MCF 10A (cell line): ENCODE measurements at regions not wholly inside any gene's neighbourhood (a gene's known extent, or its start where the extent isn't known, plus 50 kb on each side); places are given as distances from the start of the nearest gene placed in this dataset.
"Not testable (repeated sequence)": the region's sequence is repeated elsewhere in the genome, so short reads cannot be mapped to it uniquely, and the experiment has no call there.

ENCODE experiments used
- BruUV-seq: library from RNA; stranded (reverse); fragments of 400-500 nt; replicated peaks from 2 replicates; lab custom pipeline; 2021; lab: Mats Ljungman, UMichigan
- CTCF ChIA-PET: fragments of 300-600 bp; sonication (Branson Sonifier 250); formaldehyde crosslinking; extraction: SDS; loops from one replicate; lab custom pipeline; 2021; ENCODE audit warnings: antibody characterized with exemption, inconsistent platforms; lab: Yijun Ruan, JAX
- POLR2A ChIA-PET: fragments of 300-600, 350-650 bp; sonication (Branson Sonifier 250); formaldehyde crosslinking; extraction: SDS; loops from one replicate; lab custom pipeline; 2020; ENCODE audit warnings: antibody characterized with exemption, inconsistent platforms; lab: Yijun Ruan, JAX
- DNase-seq: peaks from one replicate; pipeline ENCODE4 v3.0.0-alpha.2; 2018; ENCODE audit not compliant: unreplicated experiment
- H3K27ac Mint-ChIP-seq: one replicate; pipeline ENCODE4 v1.8.0; 2022; ENCODE audit warnings: mild to moderate bottlenecking, low read depth, mixed read lengths; ENCODE audit not compliant: unreplicated experiment
- H3K27me3 Mint-ChIP-seq: one replicate; pipeline ENCODE4 v1.8.0; 2022; ENCODE audit warnings: mixed read lengths; ENCODE audit not compliant: insufficient read depth, unreplicated experiment
- H3K36me3 Mint-ChIP-seq: one replicate; pipeline ENCODE4 v1.8.0; 2022; ENCODE audit warnings: mild to moderate bottlenecking, moderate library complexity, mixed read lengths; ENCODE audit not compliant: insufficient read depth, unreplicated experiment
- H3K4me1 Mint-ChIP-seq: one replicate; pipeline ENCODE4 v1.8.0; 2022; ENCODE audit warnings: mixed read lengths; ENCODE audit not compliant: insufficient read depth, unreplicated experiment
- H3K4me3 Mint-ChIP-seq: one replicate; pipeline ENCODE4 v1.8.0; 2022; ENCODE audit warnings: mild to moderate bottlenecking, moderate library complexity, mixed read lengths; ENCODE audit not compliant: unreplicated experiment
- H3K9me3 Mint-ChIP-seq: one replicate; pipeline ENCODE4 v1.8.0; 2022; ENCODE audit warnings: mixed read lengths; ENCODE audit not compliant: unreplicated experiment
- CTCF ChIP-seq: fragments of 200-600 bp; IDR thresholded peaks from one replicate; pipeline ENCODE4 v1.8.0; 2022; ENCODE audit warnings: antibody characterized with exemption, mild to moderate bottlenecking; ENCODE audit not compliant: unreplicated experiment
- intact Hi-C: fragments of 100-400 bp; cut with micrococcal nuclease; formaldehyde crosslinking; loops from 2 replicates; pipeline ENCODE4 v1.14.1; 2022

GRCh38 chr7:79515358-79515757 lies 61.9 kb upstream of the MAGI2 start:
- Mint-ChIP-seq H3K4me1 (no peaks in the 10 kb centered on the region), H3K9me3 (no peaks in the 10 kb centered on the region), H3K36me3 (no peaks in the 10 kb centered on the region), H3K27ac (no peak overlapping the region), H3K4me3 (no peak overlapping the region), H3K27me3 (peaks cover 31% of the 10 kb centered on the region)
- ChIA-PET CTCF (no interaction called here), POLR2A (no interaction called here)
- BruUV-seq = no TSS peak
- TF ChIP-seq CTCF = no peak
- intact Hi-C loops = no loop called here
- no peak for DNase-seq

- no peak for TF ChIP-seq CTCF
- BruUV-seq = no TSS peak
- Mint-ChIP-seq H3K27me3 (peaks cover 48% of the 10 kb centered on the region), H3K9me3 (no peaks in the 10 kb centered on the region), H3K27ac (no peak overlapping the region), H3K4me3 (no peak overlapping the region), H3K4me1 (no peaks in the 10 kb centered on the region), H3K36me3 (no peaks in the 10 kb centered on the region)
- ChIA-PET CTCF (no interaction called here), POLR2A (no interaction called here)
- no peak for DNase-seq
- intact Hi-C loops = no loop called here
These were observed 59.8 kb upstream of the MAGI2 start for GRCh38 chr7:79513261-79513660.

GRCh38 chr7:79512261-79512660 lies 58.8 kb upstream of the MAGI2 start:
- Mint-ChIP-seq H3K4me1 (no peaks in the 10 kb centered on the region), H3K4me3 (no peak overlapping the region), H3K27me3 (peaks cover 48% of the 10 kb centered on the region), H3K9me3 (no peaks in the 10 kb centered on the region), H3K27ac (no peak overlapping the region), H3K36me3 (no peaks in the 10 kb centered on the region)
- no peak for TF ChIP-seq CTCF
- DNase-seq = no peak
- intact Hi-C loops = no loop called here
- CTCF ChIA-PET = interaction anchor here (0.6 kb wide), 1 partner anchor 1538 kb away, joined by 3 read pairs; no protein-coding TSS in a partner anchor
- no TSS peak for BruUV-seq
- POLR2A ChIA-PET = no interaction called here

GRCh38 chr7:79511056-79511455 lies 57.6 kb upstream of the MAGI2 start:
- POLR2A ChIA-PET, H3K4me3 Mint-ChIP-seq: not testable (repeated sequence)

GRCh38 chr7:79507131-79507530 lies 53.7 kb upstream of the MAGI2 start:
- no peak for TF ChIP-seq CTCF
- Mint-ChIP-seq H3K9me3 (no peaks in the 10 kb centered on the region), H3K27ac (no peak overlapping the region), H3K4me3 (no peak overlapping the region), H3K4me1 (peaks cover 6% of the 10 kb centered on the region), H3K27me3 (peaks cover 17% of the 10 kb centered on the region), H3K36me3 (no peaks in the 10 kb centered on the region)
- BruUV-seq = no TSS peak
- intact Hi-C loops = no loop called here
- DNase-seq = no peak
- POLR2A ChIA-PET = no interaction called here
- CTCF ChIA-PET = no interaction called here

More at GRCh38 chr7:79511056-79511455, 57.6 kb upstream of the MAGI2 start:
- H3K27ac Mint-ChIP-seq, H3K36me3 Mint-ChIP-seq, H3K4me1 Mint-ChIP-seq, H3K9me3 Mint-ChIP-seq, intact Hi-C loops, DNase-seq, BruUV-seq: not testable (repeated sequence)
- CTCF ChIA-PET = interaction anchor here (0.7 kb wide), 2 partner anchors 213 to 214 kb away, joined by 3 read pairs; no protein-coding TSS in a partner anchor
- peaks cover 42% of the 10 kb centered on the region for H3K27me3 Mint-ChIP-seq
